SK-N-SH (cell line): ENCODE measurements at regions not wholly inside any gene's neighbourhood (a gene's known extent, or its start where the extent isn't known, plus 50 kb on each side); places are given as distances from the start of the nearest gene placed in this dataset.

Experiments
- CTCF ChIA-PET: fragments of 300-600, 350-600 bp; formaldehyde crosslinking; extraction: SDS; loops from one replicate; lab custom pipeline; 2021; lab: Yijun Ruan, JAX
- POLR2A ChIA-PET: fragments of 350-600 bp; sonication (Branson Sonifier 250); formaldehyde crosslinking; extraction: SDS; loops from one replicate; lab custom pipeline; 2020; ENCODE audit warnings: antibody characterized with exemption, inconsistent platforms; lab: Yijun Ruan, JAX
- DNase-seq: peaks from one replicate; pipeline ENCODE4 v3.0.0; 2012
- H2AFZ ChIP-seq: fragments of 200-600 bp; sonication (generic); 2 replicates; pipeline ENCODE4 v1.8.1; 2016; ENCODE audit warnings: antibody characterized with exemption, mild to moderate bottlenecking, low read depth
- H3F3A ChIP-seq: fragments of 200-600 bp; sonication (generic); replicated peaks from 2 replicates; pipeline ENCODE3; 2016; ENCODE audit warnings: antibody characterized with exemption, mild to moderate bottlenecking; ENCODE audit not compliant: insufficient read depth
- H3K27ac ChIP-seq, 2 experiments: fragments of 200-500 bp in 1 of 2; fragments of 200-600 bp in 1 of 2; sonication (Bioruptor generic) in 1 of 2; sonication (generic), shearing (Covaris generic) in 1 of 2; 2 replicates each; pipeline versions ENCODE4 v1.5.1 to v1.6.1; 2014 to 2016; ENCODE audit warnings: low read depth in 2 of 2, inconsistent platforms in 1 of 2, low read length in 1 of 2, mild to moderate bottlenecking in 1 of 2, mixed read lengths in 1 of 2
- H3K27me3 ChIP-seq: fragments of 200-600 bp; sonication (generic), shearing (Covaris generic); 2 replicates; pipeline ENCODE4 v1.6.1; 2016; ENCODE audit warnings: mixed run types; ENCODE audit not compliant: insufficient read depth
- H3K36me3 ChIP-seq, 2 experiments: fragments of 200-500 bp in 1 of 2; fragments of 200-600 bp in 1 of 2; sonication (Bioruptor generic) in 1 of 2; sonication (generic) in 1 of 2; replicated peaks in 1 of 2; 2 replicates each; pipeline versions ENCODE3 to v1.5.1; 2014 to 2016; ENCODE audit warnings: low read length in 1 of 2, mild to moderate bottlenecking in 1 of 2; ENCODE audit not compliant: insufficient read depth in 2 of 2, control insufficient read depth in 1 of 2
- H3K4me1 ChIP-seq, 2 experiments: fragments of 200-500 bp in 1 of 2; fragments of 200-600 bp in 1 of 2; sonication (Bioruptor generic) in 1 of 2; sonication (generic), shearing (Covaris generic) in 1 of 2; 2 replicates each; pipeline versions ENCODE4 v1.5.1 to v1.6.1; 2014 to 2016; ENCODE audit warnings: low read depth in 1 of 2, low read length in 1 of 2, mixed run types in 1 of 2; ENCODE audit not compliant: insufficient read depth in 2 of 2, control insufficient read depth in 1 of 2
- H3K4me2 ChIP-seq: fragments of 200-600 bp; sonication (generic), shearing (Covaris generic); 2 replicates; pipeline ENCODE4 v1.6.1; 2017; ENCODE audit warnings: mixed run types
- H3K4me3 ChIP-seq, 2 experiments: fragments of 200-500 bp in 1 of 2; fragments of 200-600 bp in 1 of 2; sonication (Bioruptor generic) in 1 of 2; sonication (generic), shearing (Covaris generic) in 1 of 2; 2 replicates each; pipeline versions ENCODE4 v1.5.1 to v1.8.1; 2014 to 2016; ENCODE audit warnings: low read depth in 2 of 2, inconsistent platforms in 1 of 2, low read length in 1 of 2, mild to moderate bottlenecking in 1 of 2, mixed read lengths in 1 of 2, moderate library complexity in 1 of 2
- H3K79me2 ChIP-seq: fragments of 200-600 bp; sonication (generic); 2 replicates; pipeline ENCODE4 v1.8.1; 2017; ENCODE audit warnings: mild to moderate bottlenecking; ENCODE audit not compliant: insufficient read depth
- H3K9ac ChIP-seq: fragments of 200-600 bp; sonication (generic); 2 replicates; pipeline ENCODE4 v1.6.1; 2017; ENCODE audit warnings: mixed run types
- H3K9me2 ChIP-seq: fragments of 200-600 bp; sonication (generic); 2 replicates; pipeline ENCODE4 v1.6.1; 2017; ENCODE audit warnings: mixed run types
- H3K9me3 ChIP-seq: fragments of 200-600 bp; sonication (generic); 2 replicates; pipeline ENCODE4 v1.6.1; 2017; ENCODE audit warnings: mixed run types, mild to moderate bottlenecking, moderate library complexity
- H4K20me1 ChIP-seq: fragments of 200-600 bp; sonication (generic); 2 replicates; pipeline ENCODE4 v1.6.1; 2017; ENCODE audit warnings: mild to moderate bottlenecking, mixed run types; ENCODE audit not compliant: insufficient read depth
- ELF1 ChIP-seq: IDR thresholded peaks from 2 replicates; pipeline ENCODE4 v1.4.0; 2012
- EZH2phosphoT487 ChIP-seq: fragments of 200-600 bp; sonication (generic); IDR thresholded peaks from 2 replicates; pipeline ENCODE4 v1.6.1; 2017; ENCODE audit warnings: low read depth, mixed run types, mild to moderate bottlenecking, antibody characterized with exemption, moderate library complexity, borderline replicate concordance
- FOSL2 ChIP-seq: IDR thresholded peaks from 2 replicates; pipeline ENCODE4 v1.4.0; 2012; ENCODE audit warnings: low read depth, mild to moderate bottlenecking, moderate library complexity, borderline replicate concordance
- GABPA ChIP-seq: IDR thresholded peaks from 2 replicates; pipeline ENCODE4 v1.4.0; 2012; ENCODE audit warnings: low read depth, mild to moderate bottlenecking
- GATA2 ChIP-seq: sonication (generic); formaldehyde crosslinking; IDR thresholded peaks from 2 replicates; pipeline ENCODE4 v1.5.0; 2020; ENCODE audit warnings: mild to moderate bottlenecking, missing genetic modification reagents
- IRF3 ChIP-seq: fragments of 150-350 bp; IDR thresholded peaks from 2 replicates; pipeline ENCODE4 v1.6.1; 2016; ENCODE audit warnings: mild to moderate bottlenecking, low read depth, low read length
- MAX ChIP-seq: IDR thresholded peaks from 2 replicates; pipeline ENCODE4 v1.4.0; 2012; ENCODE audit warnings: low read depth
- POLR2AphosphoS5 ChIP-seq: IDR thresholded peaks from 2 replicates; pipeline ENCODE4 v1.6.1; 2012; ENCODE audit warnings: low read depth, low read length
- USF2 ChIP-seq: fragments of 150-350 bp; IDR thresholded peaks from 2 replicates; pipeline ENCODE4 v1.6.1; 2017; ENCODE audit warnings: antibody characterized with exemption, low read length, low read depth, borderline replicate concordance
- YY1 ChIP-seq: IDR thresholded peaks from 2 replicates; pipeline ENCODE4 v1.4.0; 2012; ENCODE audit warnings: low read depth, mild to moderate bottlenecking
- WGBS: methylation state at CpG from one replicate; pipeline ENCODE4 v1.1.6; 2017; ENCODE audit warnings: low lambda C conversion rate; 5-methylcytosine and 5-hydroxymethylcytosine counted together

GRCh38 chr20:56934888-56935287 is 305.8 kb downstream of the TFAP2C start:
- DNase-seq, result no peak
- CTCF ChIA-PET, result no interaction called here
- POLR2A ChIA-PET, result no interaction called here
- Histone ChIP-seq H3K4me3 (no peak overlapping the region), H3K4me2 (no peak overlapping the region), H3K36me3 (no peaks in the 10 kb centered on the region), H3K27ac (no peak overlapping the region), H3K9me2 (no peaks in the 10 kb centered on the region), H3K4me1 (no peaks in the 10 kb centered on the region), H3K27me3 (peaks cover 12% of the 10 kb centered on the region; the same call in 1 of the 2 replicates), H3K79me2 (no peaks in the 10 kb centered on the region), H3K9me3 (no peaks in the 10 kb centered on the region), H2AFZ (no peak overlapping the region), H3K9ac (no peak overlapping the region), H3F3A (no peaks in the 10 kb centered on the region), H4K20me1 (no peaks in the 10 kb centered on the region)
- 10% methylated on average over 6 of the region's 6 CpGs for WGBS
- TF ChIP-seq USF2, result no peak
- no peak for TF ChIP-seq FOSL2
- no peak for TF ChIP-seq EZH2phosphoT487
- no peak for TF ChIP-seq MAX
- TF ChIP-seq ELF1, result no peak
- no peak for TF ChIP-seq GABPA
- TF ChIP-seq YY1, result no peak

GRCh38 chr20:56940466-56940865 is 311.4 kb downstream of the TFAP2C start:
- POLR2A ChIA-PET, result no interaction called here
- H3F3A ChIP-seq, result no peaks in the 10 kb centered on the region
- no peak overlapping the region for H2AFZ ChIP-seq
- no peak overlapping the region for H3K27ac ChIP-seq
- H3K36me3 ChIP-seq, result no peaks in the 10 kb centered on the region
- no peak for DNase-seq
- H3K4me2 ChIP-seq, result no peak overlapping the region
- H3K9me3 ChIP-seq, result no peaks in the 10 kb centered on the region
- no peaks in the 10 kb centered on the region for H3K4me1 ChIP-seq
- no peaks in the 10 kb centered on the region for H3K79me2 ChIP-seq
- no peak overlapping the region for H3K9ac ChIP-seq
- H3K27me3 ChIP-seq, result peaks cover 14% of the 10 kb centered on the region; the same call in 1 of the 2 replicates
- H3K9me2 ChIP-seq, result no peaks in the 10 kb centered on the region
- H3K4me3 ChIP-seq, result no peak overlapping the region
- TF ChIP-seq GATA2, result no peak
- no peak for TF ChIP-seq IRF3
- TF ChIP-seq POLR2AphosphoS5, result no peak
- TF ChIP-seq, all 33 proteins: peak for 0
- H4K20me1 ChIP-seq, result no peaks in the 10 kb centered on the region
- CTCF ChIA-PET, result no interaction called here
